ENCODE measurements at regions not wholly inside any gene's neighbourhood (a gene's known extent, or its start where the extent isn't known, plus 50 kb on each side); places are given as distances from the start of the nearest gene placed in this dataset.

DNA sequence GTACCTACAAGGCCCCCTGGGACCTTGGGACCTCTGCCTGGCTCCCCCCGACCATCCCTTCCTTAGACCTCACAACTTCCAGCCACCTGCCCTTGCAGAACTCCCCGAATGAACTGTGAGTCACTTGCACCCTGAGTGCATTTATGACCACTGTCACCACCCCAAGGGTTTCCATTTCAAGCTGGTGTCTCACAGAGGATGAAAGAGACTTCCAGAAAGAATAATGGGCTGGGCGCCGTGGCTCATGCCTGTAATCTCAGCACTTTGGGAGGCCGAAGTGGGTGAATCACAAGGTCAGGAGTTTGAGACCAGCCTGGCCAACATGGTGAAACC is 124.5 kb upstream of the CIBAR2 start:
- WGBS, 2 donors: 86 to 93% methylated on average over 5 of the region's 5 CpGs
- Histone ChIP-seq H3K27me3 (peaks cover 0 to 7% of the 10 kb centered on the region in 2 donors), H3K9me3 (no peaks in the 10 kb centered on the region), H3K4me3 (no peak overlapping the region), H3K36me3 (no peaks in the 10 kb centered on the region), H3K27ac (no peak overlapping the region), H3K4me1 (peaks cover 4 to 68% (median 29%) of the 10 kb centered on the region in 4 donors)
- DNase-seq (ENCODE audit: low spot score in 2 of 2): no peak
- TF ChIP-seq POLR2A (IDR thresholded peaks at IDR 0.05) (no peak), EP300 (IDR thresholded peaks at IDR 0.05) (no peak)
- TF ChIP-seq, protein P1, sequence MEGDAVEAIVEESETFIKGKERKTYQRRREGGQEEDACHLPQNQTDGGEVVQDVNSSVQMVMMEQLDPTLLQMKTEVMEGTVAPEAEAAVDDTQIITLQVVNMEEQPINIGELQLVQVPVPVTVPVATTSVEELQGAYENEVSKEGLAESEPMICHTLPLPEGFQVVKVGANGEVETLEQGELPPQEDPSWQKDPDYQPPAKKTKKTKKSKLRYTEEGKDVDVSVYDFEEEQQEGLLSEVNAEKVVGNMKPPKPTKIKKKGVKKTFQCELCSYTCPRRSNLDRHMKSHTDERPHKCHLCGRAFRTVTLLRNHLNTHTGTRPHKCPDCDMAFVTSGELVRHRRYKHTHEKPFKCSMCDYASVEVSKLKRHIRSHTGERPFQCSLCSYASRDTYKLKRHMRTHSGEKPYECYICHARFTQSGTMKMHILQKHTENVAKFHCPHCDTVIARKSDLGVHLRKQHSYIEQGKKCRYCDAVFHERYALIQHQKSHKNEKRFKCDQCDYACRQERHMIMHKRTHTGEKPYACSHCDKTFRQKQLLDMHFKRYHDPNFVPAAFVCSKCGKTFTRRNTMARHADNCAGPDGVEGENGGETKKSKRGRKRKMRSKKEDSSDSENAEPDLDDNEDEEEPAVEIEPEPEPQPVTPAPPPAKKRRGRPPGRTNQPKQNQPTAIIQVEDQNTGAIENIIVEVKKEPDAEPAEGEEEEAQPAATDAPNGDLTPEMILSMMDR (IDR thresholded peaks at IDR 0.05): no peak

DNA sequence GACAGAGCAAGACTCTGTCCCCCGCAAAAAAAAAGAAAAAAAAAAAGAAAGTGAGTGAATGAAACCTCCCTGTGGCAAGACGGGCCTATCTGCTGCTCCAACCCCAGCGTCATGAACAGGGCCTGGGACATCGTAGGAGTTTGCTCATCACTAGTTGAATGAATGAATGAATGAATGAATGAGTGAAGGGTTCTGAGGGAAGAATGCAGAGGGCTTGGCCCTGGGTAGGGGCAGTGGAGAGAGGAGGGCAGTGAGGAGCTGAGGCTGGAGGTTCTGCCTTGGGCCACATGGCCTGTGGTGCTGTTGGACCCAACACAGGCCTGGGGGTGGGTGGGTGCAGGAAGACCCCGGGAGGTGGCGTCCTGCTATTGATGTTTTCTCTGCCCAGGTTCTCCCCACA is 125.5 kb upstream of the CIBAR2 start:
- Histone ChIP-seq H3K4me3 (no peak overlapping the region), H3K4me1 (peaks cover 4 to 58% (median 26%) of the 10 kb centered on the region in 4 donors), H3K27me3 (peaks cover 0 to 7% of the 10 kb centered on the region in 2 donors), H3K27ac (peak overlapping the region in 1 of 4 donors; percentile 51), H3K9me3 (no peaks in the 10 kb centered on the region), H3K36me3 (no peaks in the 10 kb centered on the region)
- no peak for TF ChIP-seq EP300 (IDR thresholded peaks at IDR 0.05)
- TF ChIP-seq, protein P1 (IDR thresholded peaks at IDR 0.05): no peak
- TF ChIP-seq POLR2A (IDR thresholded peaks at IDR 0.05): no peak
- WGBS, 2 donors: 42 to 68% methylated on average over 6 of the region's 6 CpGs
- no peak for DNase-seq (ENCODE audit: low spot score in 2 of 2)

DNA sequence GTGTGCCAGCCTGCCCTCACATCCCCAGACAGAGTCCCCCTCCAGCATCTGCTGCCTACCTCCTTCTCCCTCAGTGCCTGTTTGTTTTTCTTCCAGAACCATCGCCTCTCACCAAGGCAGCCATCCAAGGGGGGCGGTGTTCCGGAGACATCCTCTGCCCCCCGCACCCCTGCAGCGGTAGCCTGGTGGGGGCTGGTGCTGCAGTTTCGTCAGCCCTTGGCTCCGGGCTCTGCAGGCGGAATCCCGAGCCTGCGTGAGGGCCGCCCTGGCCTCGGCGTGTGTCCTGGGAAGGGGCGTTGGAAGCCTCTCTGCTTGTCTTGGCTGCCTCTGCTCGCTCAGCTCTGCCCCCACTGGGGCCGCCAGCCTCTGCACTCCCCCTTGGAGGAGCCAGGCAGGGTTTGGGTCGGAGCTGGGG is 126.0 kb upstream of the CIBAR2 start:
- Histone ChIP-seq H3K27me3 (peaks cover 0 to 7% of the 10 kb centered on the region in 2 donors), H3K4me3 (no peak overlapping the region), H3K9me3 (no peaks in the 10 kb centered on the region), H3K36me3 (no peaks in the 10 kb centered on the region), H3K27ac (peak overlapping the region in 2 of 4 donors; percentile 31 to 51), H3K4me1 (peaks cover 4 to 55% (median 26%) of the 10 kb centered on the region in 4 donors)
- TF ChIP-seq POLR2A (IDR thresholded peaks at IDR 0.05): no peak
- peak in 1 of 2 donors; percentile 79 for TF ChIP-seq EP300 (IDR thresholded peaks at IDR 0.05)
- TF ChIP-seq, protein P1 (IDR thresholded peaks at IDR 0.05): peak in 2 of 5 experiments; percentile 19 to 22
- peak; percentile 86 to 87 for DNase-seq (ENCODE audit: low spot score in 2 of 2)
- WGBS, 2 donors: 4 to 13% methylated on average over 14 to 15 of the region's 17 CpGs

DNA sequence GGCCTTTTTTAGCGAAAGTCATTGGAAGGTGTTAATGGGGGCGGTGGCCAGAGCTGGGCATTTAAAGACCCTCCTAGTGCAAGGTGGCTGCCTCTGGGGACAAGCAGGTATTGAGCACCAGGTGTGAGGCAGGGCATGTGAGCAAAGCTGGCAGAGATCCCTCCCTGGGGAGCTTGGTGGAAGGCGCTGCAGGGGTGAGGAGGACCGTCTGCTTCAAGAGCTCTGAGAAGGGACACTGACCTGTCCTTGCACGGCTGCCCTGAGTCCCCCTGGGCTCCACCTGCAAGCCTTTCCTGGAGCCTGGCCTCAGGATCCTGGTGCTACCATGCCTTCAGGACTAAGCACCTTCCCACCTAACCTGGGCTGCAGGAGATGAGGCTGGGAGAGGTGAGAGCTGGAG is 127.0 kb upstream of the CIBAR2 start:
- Histone ChIP-seq H3K4me1 (peaks cover 4 to 45% (median 26%) of the 10 kb centered on the region in 4 donors), H3K36me3 (no peaks in the 10 kb centered on the region), H3K9me3 (no peaks in the 10 kb centered on the region), H3K4me3 (no peak overlapping the region), H3K27ac (no peak overlapping the region), H3K27me3 (peaks cover 0 to 7% of the 10 kb centered on the region in 2 donors)
- DNase-seq (ENCODE audit: low spot score in 2 of 2): no peak
- TF ChIP-seq POLR2A (IDR thresholded peaks at IDR 0.05) (no peak), EP300 (IDR thresholded peaks at IDR 0.05) (no peak)
- TF ChIP-seq, protein P1 (IDR thresholded peaks at IDR 0.05): no peak
- 94 to 100% methylated on average over 4 to 5 of the region's 5 CpGs for WGBS, 2 donors

GRCh38 chr16:85239871-85240270 is 127.6 kb upstream of the CIBAR2 start:
- Histone ChIP-seq H3K27me3 (peaks cover 0 to 7% of the 10 kb centered on the region in 2 donors), H3K9me3 (no peaks in the 10 kb centered on the region), H3K4me1 (peaks cover 4 to 39% (median 20%) of the 10 kb centered on the region in 4 donors), H3K36me3 (no peaks in the 10 kb centered on the region), H3K27ac (no peak overlapping the region), H3K4me3 (no peak overlapping the region)
- no peak for DNase-seq (ENCODE audit: low spot score in 2 of 2)
- 93 to 94% methylated on average over 8 of the region's 8 CpGs for WGBS, 2 donors
- TF ChIP-seq POLR2A (IDR thresholded peaks at IDR 0.05) (no peak), EP300 (IDR thresholded peaks at IDR 0.05) (no peak)
- TF ChIP-seq, protein P1 (IDR thresholded peaks at IDR 0.05): no peak
